NCI-H345 (cell line): ENCODE measurements at regions not wholly inside any gene's neighbourhood (a gene's known extent, or its start where the extent isn't known, plus 50 kb on each side); places are given as distances from the start of the nearest gene placed in this dataset.

Source experiments
- DNase-seq: peaks from one replicate; lab custom pipeline; 2025; lab: John Stamatoyannopoulos, UW

GRCh38 chr4:1495416-1496115, 89.3 kb upstream of the NKX1-1 start:
- DNase-seq = no peak

- no peak for DNase-seq
These were observed 88.4 kb upstream of the NKX1-1 start for GRCh38 chr4:1494416-1495315.

- no peak for DNase-seq
These were observed 87.5 kb upstream of the NKX1-1 start for GRCh38 chr4:1493540-1494287.

GRCh38 chr4:1492651-1493539, 86.7 kb upstream of the NKX1-1 start:
- DNase-seq = no peak

- DNase-seq = no peak
These were observed 85.9 kb upstream of the NKX1-1 start for GRCh38 chr4:1492142-1492457.

GRCh38 chr4:1491328-1492141, 85.3 kb upstream of the NKX1-1 start:
- DNase-seq = no peak

GRCh38 chr4:1490654-1491327, 84.5 kb upstream of the NKX1-1 start:
- no peak for DNase-seq

GRCh38 chr4:1490011-1490653, 83.9 kb upstream of the NKX1-1 start:
- no peak for DNase-seq

- DNase-seq = no peak
These were observed 83.4 kb upstream of the NKX1-1 start for GRCh38 chr4:1489639-1489995.

GRCh38 chr4:1488831-1489638, 82.8 kb upstream of the NKX1-1 start:
- DNase-seq = no peak

- DNase-seq = no peak
These were observed 82.1 kb upstream of the NKX1-1 start for GRCh38 chr4:1488357-1488756.

GRCh38 chr4:1487761-1488160, 81.5 kb upstream of the NKX1-1 start:
- DNase-seq = no peak

- DNase-seq = no peak
These were observed 80.9 kb upstream of the NKX1-1 start for GRCh38 chr4:1487106-1487505.

- no peak for DNase-seq
These were observed 79.0 kb upstream of the NKX1-1 start for GRCh38 chr4:1485280-1485679.

GRCh38 chr4:1480720-1481119, 74.5 kb upstream of the NKX1-1 start:
- no peak for DNase-seq

- no peak for DNase-seq
These were observed 73.2 kb upstream of the NKX1-1 start for GRCh38 chr4:1479454-1479853.

- no peak for DNase-seq
These were observed 72.6 kb upstream of the NKX1-1 start for GRCh38 chr4:1478766-1479355.

- DNase-seq = no peak
These were observed 71.0 kb upstream of the NKX1-1 start for GRCh38 chr4:1477045-1477840.
